ENCODE measurements at regions not wholly inside any gene's neighbourhood (a gene's known extent, or its start where the extent isn't known, plus 50 kb on each side); places are given as distances from the start of the nearest gene placed in this dataset.

- DNase-seq = no peak
Measured at GRCh38 chr13:97112446-97113152, 109.5 kb upstream of the MBNL2 start.

- DNase-seq = no peak
Measured at GRCh38 chr13:97113231-97114001, 108.7 kb upstream of the MBNL2 start.

- DNase-seq = no peak
Measured at GRCh38 chr13:97114651-97115050, 107.5 kb upstream of the MBNL2 start.

DNA sequence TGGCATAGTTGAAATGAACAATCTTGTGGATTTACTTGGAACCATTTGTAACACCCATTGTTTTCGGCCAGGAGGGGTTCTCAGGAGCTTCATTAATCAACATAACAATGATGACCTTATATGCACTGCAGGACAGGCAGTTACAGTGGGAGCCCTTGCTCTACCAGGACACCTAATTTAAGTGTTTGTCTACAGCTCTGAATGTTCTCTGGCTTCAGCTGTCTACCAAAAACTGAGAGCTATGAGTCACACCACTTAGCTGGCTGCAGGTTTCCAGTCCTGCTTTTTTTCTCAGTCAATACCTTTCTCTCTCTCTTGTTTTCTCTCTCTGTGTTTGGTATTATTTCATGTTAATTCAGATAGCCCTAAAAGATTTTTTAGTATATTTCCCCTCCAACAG lies 105.4 kb upstream of the MBNL2 start:
- DNase-seq = no peak

GRCh38 chr13:97117388-97117910 lies 104.7 kb upstream of the MBNL2 start:
- DNase-seq = no peak

GRCh38 chr13:97119943-97120342 lies 102.2 kb upstream of the MBNL2 start:
- no peak for DNase-seq

GRCh38 chr13:97120346-97120745 lies 101.8 kb upstream of the MBNL2 start:
- no peak for DNase-seq

DNA sequence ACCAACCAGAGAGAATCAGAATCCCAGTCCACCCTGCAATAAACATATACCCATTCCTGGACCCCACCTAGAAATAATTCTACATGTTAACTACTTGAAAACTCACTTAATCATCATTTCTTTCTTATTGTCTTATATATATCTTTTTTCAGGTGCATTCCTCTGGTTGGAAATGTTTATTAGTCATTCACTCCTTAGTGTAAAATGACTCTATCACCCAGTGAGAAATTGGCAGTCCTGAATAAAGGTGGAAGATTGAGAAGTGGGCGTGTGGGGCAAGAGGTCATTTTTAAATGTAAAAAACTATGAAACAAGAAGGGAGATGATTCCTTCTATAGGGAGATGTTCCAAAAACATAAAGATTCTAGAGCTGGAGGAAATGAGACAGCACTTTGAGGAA lies 101.2 kb upstream of the MBNL2 start:
- no peak for DNase-seq

DNA sequence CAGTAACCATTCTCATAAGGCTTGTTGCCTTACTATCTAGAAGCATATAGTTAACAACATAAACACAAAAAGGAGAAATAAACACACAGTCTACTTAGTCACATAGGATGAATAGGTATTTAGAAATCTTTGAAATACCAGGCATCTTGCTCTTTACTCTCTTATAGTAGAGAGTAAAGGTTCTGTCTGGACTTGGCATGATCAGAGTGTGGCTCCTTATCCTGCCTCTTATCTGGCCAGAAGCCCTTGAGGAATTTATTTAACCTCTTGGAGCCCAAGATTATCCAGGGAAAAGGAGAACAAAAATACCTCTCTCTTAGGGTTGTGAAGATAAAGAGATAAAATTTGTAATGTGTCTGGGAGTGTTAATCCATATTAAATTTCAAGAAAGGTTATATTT lies 100.2 kb upstream of the MBNL2 start:
- DNase-seq = no peak

DNA sequence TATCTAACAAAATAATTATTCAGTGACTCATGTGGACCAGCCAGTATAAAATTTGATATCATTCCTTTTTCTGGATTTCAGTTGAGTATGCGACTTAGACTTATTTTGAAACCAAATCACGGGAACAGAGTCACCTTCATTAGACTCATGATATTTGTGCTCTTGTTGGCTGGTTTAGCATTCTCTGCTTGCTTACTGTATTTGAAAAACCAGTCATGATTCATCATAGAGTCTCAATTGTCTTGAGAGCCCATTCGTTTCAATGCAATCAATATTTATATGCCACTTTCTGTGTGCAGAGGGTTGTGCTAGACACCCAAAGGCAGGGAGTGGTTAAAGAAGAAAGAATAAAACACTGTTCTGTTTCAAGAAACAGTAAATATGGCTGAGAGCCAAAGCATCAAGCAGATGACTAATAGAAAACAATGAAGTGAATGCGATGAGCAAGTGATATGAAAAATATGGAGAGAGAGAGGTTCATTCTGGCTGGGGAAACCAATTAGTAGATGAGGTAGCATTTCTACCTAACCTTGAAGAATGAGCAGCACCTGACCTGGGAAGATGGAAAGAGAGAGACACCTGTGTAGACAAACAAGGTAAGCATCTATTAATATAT lies 99.6 kb upstream of the MBNL2 start:
- no peak for DNase-seq

- no peak for DNase-seq
Measured at GRCh38 chr13:97124206-97124605, 97.9 kb upstream of the MBNL2 start.

GRCh38 chr13:97124915-97125809 lies 97.0 kb upstream of the MBNL2 start:
- DNase-seq = no peak

DNA sequence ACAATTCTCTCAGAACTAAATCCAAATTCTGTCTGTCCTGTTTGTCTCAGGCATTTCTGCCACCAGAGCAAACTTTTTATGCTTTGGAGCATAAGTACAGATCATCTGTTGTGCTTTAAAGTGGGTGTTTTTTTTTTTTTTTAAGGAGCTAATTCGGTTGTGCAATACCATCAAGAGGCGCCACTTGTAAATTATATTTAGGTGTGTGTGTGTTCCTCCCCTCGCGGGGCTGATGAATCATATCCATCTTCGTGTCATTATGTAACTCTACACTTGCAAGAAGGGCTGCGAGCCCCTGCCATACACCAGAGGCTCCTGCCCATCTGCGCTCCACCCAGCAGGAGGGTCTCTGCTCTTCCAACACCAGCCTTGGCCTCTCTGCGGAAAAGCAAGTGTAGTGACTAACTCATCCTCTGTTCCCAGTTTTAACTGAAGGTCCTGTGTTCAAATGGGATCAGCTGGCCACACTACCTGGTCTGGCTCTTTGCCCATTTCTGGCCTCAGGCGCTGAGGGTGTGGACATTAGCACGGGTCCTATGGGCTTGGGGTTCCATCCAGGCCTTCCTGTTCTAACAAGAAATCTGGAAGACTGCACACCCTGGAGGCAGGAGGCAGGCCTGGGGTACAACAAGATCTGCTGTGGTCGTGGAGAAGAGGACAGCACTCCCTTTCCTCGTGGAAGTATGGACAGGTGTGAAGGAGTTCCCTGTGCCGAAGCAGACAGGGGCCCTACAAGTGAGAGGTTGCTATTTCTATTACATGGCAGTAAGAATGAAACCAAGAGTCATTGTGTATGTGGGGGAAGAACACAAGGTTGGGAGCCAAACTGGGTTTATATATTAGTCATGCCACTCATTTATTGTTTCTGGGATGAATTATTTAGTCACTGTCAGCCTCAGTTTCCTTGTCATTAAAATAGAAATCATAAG lies 96.1 kb upstream of the MBNL2 start:
- no peak for DNase-seq

- DNase-seq = no peak
Measured at GRCh38 chr13:97127842-97128241, 94.3 kb upstream of the MBNL2 start.

GRCh38 chr13:97130190-97130589 lies 91.9 kb upstream of the MBNL2 start:
- DNase-seq = no peak

GRCh38 chr13:97131447-97131846 lies 90.7 kb upstream of the MBNL2 start:
- no peak for DNase-seq

- DNase-seq = no peak
Measured at GRCh38 chr13:97133554-97133953, 88.6 kb upstream of the MBNL2 start.

DNA sequence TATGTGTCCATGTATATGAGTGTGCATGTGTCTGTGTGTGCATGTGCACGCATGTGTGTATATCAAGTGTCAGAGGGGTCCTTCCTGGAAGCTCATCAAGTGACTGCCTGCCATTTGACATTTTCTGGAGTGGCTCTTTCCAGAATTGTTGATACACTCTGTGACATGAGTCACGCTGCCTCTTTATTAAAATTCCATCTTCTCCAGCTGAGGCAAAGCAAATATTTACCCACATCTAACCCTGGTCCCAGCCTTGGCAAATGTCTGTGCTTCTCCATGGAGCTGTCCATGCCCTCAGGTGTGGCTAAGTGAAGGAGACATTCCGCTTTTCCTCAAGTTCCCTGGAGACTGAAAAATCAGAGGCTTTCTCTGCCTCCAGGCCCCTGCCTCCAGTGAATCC lies 88.2 kb upstream of the MBNL2 start:
- no peak for DNase-seq

- no peak for DNase-seq
Measured at GRCh38 chr13:97134364-97135095, 87.6 kb upstream of the MBNL2 start.

- DNase-seq = no peak
Measured at GRCh38 chr13:97135883-97136282, 86.2 kb upstream of the MBNL2 start.

GRCh38 chr13:97136418-97136817 lies 85.7 kb upstream of the MBNL2 start:
- no peak for DNase-seq
